ENCODE measurements at regions not wholly inside any gene's neighbourhood (a gene's known extent, or its start where the extent isn't known, plus 50 kb on each side); places are given as distances from the start of the nearest gene placed in this dataset.

DNA sequence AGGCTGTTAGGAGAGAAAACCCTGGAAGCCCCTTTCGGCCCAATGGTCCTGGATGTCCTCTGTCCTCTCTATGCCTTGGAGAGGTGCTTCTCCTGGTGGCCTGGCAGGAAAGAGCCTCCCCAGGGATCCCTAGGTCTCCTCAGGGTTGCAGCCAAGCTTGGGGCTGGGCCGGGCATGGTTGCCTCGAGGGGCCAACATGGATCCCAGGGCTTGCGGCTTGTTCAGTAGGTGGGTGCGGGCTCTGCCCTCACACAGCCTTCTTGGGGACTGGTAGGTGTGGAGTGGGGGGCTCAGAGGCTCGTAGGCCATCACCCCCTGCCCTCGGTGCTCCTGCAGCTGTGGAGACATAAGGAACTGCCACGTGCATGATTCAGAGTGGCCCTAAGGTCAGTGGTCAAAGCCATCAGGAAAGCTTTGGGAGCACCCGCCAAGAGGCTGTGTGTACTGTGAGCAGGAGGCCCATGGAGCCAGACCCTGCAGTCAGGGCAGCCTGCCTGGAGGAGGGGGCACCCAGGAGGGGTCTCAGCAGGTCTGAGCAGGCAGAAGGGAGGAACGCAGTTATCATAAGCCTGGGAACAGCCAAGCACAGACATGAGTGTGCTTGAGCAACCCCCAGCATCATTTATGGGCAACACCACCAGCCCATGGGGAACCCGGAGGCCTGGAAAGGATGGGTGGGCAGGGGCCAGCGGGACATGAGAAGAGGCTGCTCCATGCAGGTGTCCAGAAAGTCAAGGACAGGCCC, 231.0 kb downstream of the GLI2 start:
- Mint-ChIP-seq H3K4me3 (no peak overlapping the region), H3K27ac (no peak overlapping the region), H3K9me3 (no peaks in the 10 kb centered on the region), H3K36me3 (peaks cover 19% of the 10 kb centered on the region), H3K4me1 (peaks cover 12% of the 10 kb centered on the region), H3K27me3 (ENCODE audit: low read depth) (no peaks in the 10 kb centered on the region)
- ChIA-PET POLR2A (no interaction called here), CTCF (no interaction called here)
- TF ChIP-seq, protein P1, sequence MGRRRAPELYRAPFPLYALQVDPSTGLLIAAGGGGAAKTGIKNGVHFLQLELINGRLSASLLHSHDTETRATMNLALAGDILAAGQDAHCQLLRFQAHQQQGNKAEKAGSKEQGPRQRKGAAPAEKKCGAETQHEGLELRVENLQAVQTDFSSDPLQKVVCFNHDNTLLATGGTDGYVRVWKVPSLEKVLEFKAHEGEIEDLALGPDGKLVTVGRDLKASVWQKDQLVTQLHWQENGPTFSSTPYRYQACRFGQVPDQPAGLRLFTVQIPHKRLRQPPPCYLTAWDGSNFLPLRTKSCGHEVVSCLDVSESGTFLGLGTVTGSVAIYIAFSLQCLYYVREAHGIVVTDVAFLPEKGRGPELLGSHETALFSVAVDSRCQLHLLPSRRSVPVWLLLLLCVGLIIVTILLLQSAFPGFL (CRISPR knock-in tag; IDR thresholded peaks at IDR 0.05; ENCODE audit: borderline replicate concordance): no peak
- TF ChIP-seq, protein P2, sequence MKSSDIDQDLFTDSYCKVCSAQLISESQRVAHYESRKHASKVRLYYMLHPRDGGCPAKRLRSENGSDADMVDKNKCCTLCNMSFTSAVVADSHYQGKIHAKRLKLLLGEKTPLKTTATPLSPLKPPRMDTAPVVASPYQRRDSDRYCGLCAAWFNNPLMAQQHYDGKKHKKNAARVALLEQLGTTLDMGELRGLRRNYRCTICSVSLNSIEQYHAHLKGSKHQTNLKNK (CRISPR knock-in tag; IDR thresholded peaks at IDR 0.05): no peak
- TF ChIP-seq, protein P3, sequence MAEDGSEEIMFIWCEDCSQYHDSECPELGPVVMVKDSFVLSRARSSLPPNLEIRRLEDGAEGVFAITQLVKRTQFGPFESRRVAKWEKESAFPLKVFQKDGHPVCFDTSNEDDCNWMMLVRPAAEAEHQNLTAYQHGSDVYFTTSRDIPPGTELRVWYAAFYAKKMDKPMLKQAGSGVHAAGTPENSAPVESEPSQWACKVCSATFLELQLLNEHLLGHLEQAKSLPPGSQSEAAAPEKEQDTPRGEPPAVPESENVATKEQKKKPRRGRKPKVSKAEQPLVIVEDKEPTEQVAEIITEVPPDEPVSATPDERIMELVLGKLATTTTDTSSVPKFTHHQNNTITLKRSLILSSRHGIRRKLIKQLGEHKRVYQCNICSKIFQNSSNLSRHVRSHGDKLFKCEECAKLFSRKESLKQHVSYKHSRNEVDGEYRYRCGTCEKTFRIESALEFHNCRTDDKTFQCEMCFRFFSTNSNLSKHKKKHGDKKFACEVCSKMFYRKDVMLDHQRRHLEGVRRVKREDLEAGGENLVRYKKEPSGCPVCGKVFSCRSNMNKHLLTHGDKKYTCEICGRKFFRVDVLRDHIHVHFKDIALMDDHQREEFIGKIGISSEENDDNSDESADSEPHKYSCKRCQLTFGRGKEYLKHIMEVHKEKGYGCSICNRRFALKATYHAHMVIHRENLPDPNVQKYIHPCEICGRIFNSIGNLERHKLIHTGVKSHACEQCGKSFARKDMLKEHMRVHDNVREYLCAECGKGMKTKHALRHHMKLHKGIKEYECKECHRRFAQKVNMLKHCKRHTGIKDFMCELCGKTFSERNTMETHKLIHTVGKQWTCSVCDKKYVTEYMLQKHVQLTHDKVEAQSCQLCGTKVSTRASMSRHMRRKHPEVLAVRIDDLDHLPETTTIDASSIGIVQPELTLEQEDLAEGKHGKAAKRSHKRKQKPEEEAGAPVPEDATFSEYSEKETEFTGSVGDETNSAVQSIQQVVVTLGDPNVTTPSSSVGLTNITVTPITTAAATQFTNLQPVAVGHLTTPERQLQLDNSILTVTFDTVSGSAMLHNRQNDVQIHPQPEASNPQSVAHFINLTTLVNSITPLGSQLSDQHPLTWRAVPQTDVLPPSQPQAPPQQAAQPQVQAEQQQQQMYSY (CRISPR knock-in tag; IDR thresholded peaks at IDR 0.05): no peak
- TF ChIP-seq ZNF396 (CRISPR knock-in tag; IDR thresholded peaks at IDR 0.05; ENCODE audit: borderline replicate concordance): no peak
- TF ChIP-seq TP53 (CRISPR knock-in tag; IDR thresholded peaks at IDR 0.05): no peak
- no peak for TF ChIP-seq NR1H2 (CRISPR knock-in tag; IDR thresholded peaks at IDR 0.05)
- no peak for TF ChIP-seq SMAD4 (CRISPR knock-in tag; IDR thresholded peaks at IDR 0.05)
- TF ChIP-seq, protein P4, sequence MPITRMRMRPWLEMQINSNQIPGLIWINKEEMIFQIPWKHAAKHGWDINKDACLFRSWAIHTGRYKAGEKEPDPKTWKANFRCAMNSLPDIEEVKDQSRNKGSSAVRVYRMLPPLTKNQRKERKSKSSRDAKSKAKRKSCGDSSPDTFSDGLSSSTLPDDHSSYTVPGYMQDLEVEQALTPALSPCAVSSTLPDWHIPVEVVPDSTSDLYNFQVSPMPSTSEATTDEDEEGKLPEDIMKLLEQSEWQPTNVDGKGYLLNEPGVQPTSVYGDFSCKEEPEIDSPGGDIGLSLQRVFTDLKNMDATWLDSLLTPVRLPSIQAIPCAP (CRISPR knock-in tag; IDR thresholded peaks at IDR 0.05): no peak
- no peak for TF ChIP-seq IRF2 (CRISPR knock-in tag; IDR thresholded peaks at IDR 0.05; ENCODE audit: borderline replicate concordance, low read depth)
- TF ChIP-seq, protein P5, sequence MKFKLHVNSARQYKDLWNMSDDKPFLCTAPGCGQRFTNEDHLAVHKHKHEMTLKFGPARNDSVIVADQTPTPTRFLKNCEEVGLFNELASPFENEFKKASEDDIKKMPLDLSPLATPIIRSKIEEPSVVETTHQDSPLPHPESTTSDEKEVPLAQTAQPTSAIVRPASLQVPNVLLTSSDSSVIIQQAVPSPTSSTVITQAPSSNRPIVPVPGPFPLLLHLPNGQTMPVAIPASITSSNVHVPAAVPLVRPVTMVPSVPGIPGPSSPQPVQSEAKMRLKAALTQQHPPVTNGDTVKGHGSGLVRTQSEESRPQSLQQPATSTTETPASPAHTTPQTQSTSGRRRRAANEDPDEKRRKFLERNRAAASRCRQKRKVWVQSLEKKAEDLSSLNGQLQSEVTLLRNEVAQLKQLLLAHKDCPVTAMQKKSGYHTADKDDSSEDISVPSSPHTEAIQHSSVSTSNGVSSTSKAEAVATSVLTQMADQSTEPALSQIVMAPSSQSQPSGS (CRISPR knock-in tag; IDR thresholded peaks at IDR 0.05; ENCODE audit: borderline replicate concordance, low read depth): no peak
- no peak for TF ChIP-seq HMGA2 (CRISPR knock-in tag; IDR thresholded peaks at IDR 0.05)
- no peak for TF ChIP-seq ETV6 (CRISPR knock-in tag; IDR thresholded peaks at IDR 0.05)
- no peak for TF ChIP-seq FOXJ3 (CRISPR knock-in tag; IDR thresholded peaks at IDR 0.05; ENCODE audit: borderline replicate concordance)
- no peak for TF ChIP-seq MXD4 (CRISPR knock-in tag; IDR thresholded peaks at IDR 0.05; ENCODE audit: borderline replicate concordance)
- TF ChIP-seq RELA (CRISPR knock-in tag; IDR thresholded peaks at IDR 0.05; ENCODE audit: borderline replicate concordance): no peak
- no peak for TF ChIP-seq JUN (CRISPR knock-in tag; IDR thresholded peaks at IDR 0.05)
- TF ChIP-seq ZNF423 (CRISPR knock-in tag; IDR thresholded peaks at IDR 0.05): no peak
- TF ChIP-seq, protein P6, sequence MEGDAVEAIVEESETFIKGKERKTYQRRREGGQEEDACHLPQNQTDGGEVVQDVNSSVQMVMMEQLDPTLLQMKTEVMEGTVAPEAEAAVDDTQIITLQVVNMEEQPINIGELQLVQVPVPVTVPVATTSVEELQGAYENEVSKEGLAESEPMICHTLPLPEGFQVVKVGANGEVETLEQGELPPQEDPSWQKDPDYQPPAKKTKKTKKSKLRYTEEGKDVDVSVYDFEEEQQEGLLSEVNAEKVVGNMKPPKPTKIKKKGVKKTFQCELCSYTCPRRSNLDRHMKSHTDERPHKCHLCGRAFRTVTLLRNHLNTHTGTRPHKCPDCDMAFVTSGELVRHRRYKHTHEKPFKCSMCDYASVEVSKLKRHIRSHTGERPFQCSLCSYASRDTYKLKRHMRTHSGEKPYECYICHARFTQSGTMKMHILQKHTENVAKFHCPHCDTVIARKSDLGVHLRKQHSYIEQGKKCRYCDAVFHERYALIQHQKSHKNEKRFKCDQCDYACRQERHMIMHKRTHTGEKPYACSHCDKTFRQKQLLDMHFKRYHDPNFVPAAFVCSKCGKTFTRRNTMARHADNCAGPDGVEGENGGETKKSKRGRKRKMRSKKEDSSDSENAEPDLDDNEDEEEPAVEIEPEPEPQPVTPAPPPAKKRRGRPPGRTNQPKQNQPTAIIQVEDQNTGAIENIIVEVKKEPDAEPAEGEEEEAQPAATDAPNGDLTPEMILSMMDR (IDR thresholded peaks at IDR 0.05): no peak
- DNase-seq (ENCODE audit: low spot score): no peak
- no peak for ATAC-seq
